ENCODE measurements at regions not wholly inside any gene's neighbourhood (a gene's known extent, or its start where the extent isn't known, plus 50 kb on each side); places are given as distances from the start of the nearest gene placed in this dataset.

GRCh38 chr11:15526859-15527450, 412.2 kb downstream of the INSC start:
- Mint-ChIP-seq H3K27me3 (peaks cover 0 to 13% (median 0%) of the 10 kb centered on the region in 5 donors), H3K9me3 (peaks cover 12 to 36% (median 21%) of the 10 kb centered on the region in 9 donors), H3K4me1 (no peaks in the 10 kb centered on the region), H3K27ac (no peak overlapping the region), H3K4me3 (no peak overlapping the region), H3K36me3 (peaks cover 0 to 10% (median 0%) of the 10 kb centered on the region in 3 donors)
- POLR2A ChIA-PET: no interaction called here
- ATAC-seq (no peak), DNase-seq (no peak)

- Mint-ChIP-seq H3K4me3 (no peak overlapping the region), H3K27ac (no peak overlapping the region), H3K4me1 (no peaks in the 10 kb centered on the region), H3K27me3 (peaks cover 0 to 4% (median 0%) of the 10 kb centered on the region in 5 donors), H3K9me3 (peaks cover 1 to 18% (median 10%) of the 10 kb centered on the region in 9 donors), H3K36me3 (no peaks in the 10 kb centered on the region)
- DNase-seq (no peak), ATAC-seq (no peak)
- POLR2A ChIA-PET: no interaction called here
Measured at GRCh38 chr11:15532432-15532831, 417.7 kb downstream of the INSC start.

- no peaks in the 10 kb centered on the region for H3K36me3 Mint-ChIP-seq
- H3K27ac Mint-ChIP-seq: no peak overlapping the region
- POLR2A ChIA-PET: no interaction called here
- DNase-seq: no peak
- H3K9me3 Mint-ChIP-seq: peaks cover 0 to 8% (median 4%) of the 10 kb centered on the region in 9 donors
- H3K27me3 Mint-ChIP-seq: peaks cover 0 to 4% (median 0%) of the 10 kb centered on the region in 5 donors
- no peak overlapping the region for H3K4me3 Mint-ChIP-seq
- ATAC-seq: no peak
- H3K4me1 Mint-ChIP-seq: no peaks in the 10 kb centered on the region
Measured at GRCh38 chr11:15534266-15534665, 419.5 kb downstream of the INSC start.

- Mint-ChIP-seq H3K36me3 (no peaks in the 10 kb centered on the region), H3K4me1 (no peaks in the 10 kb centered on the region), H3K27me3 (peaks cover 0 to 4% (median 0%) of the 10 kb centered on the region in 5 donors), H3K9me3 (peaks cover 0 to 8% (median 2%) of the 10 kb centered on the region in 9 donors), H3K4me3 (no peak overlapping the region), H3K27ac (no peak overlapping the region)
- no peak for DNase-seq
- POLR2A ChIA-PET: no interaction called here
- ATAC-seq: no peak
Measured at GRCh38 chr11:15535414-15535813, 420.7 kb downstream of the INSC start.

- H3K4me1 Mint-ChIP-seq: no peaks in the 10 kb centered on the region
- peaks cover 0 to 7% (median 0%) of the 10 kb centered on the region in 9 donors for H3K9me3 Mint-ChIP-seq
- ATAC-seq (no peak), DNase-seq (no peak)
- H3K4me3 Mint-ChIP-seq: no peak overlapping the region
- no peak overlapping the region for H3K27ac Mint-ChIP-seq
- peaks cover 0 to 4% (median 0%) of the 10 kb centered on the region in 5 donors for H3K27me3 Mint-ChIP-seq
- POLR2A ChIA-PET: no interaction called here
- H3K36me3 Mint-ChIP-seq: no peaks in the 10 kb centered on the region
Measured at GRCh38 chr11:15536438-15536837, 421.7 kb downstream of the INSC start.

GRCh38 chr11:15539645-15540044, 424.9 kb downstream of the INSC start:
- POLR2A ChIA-PET: no interaction called here
- ATAC-seq: no peak

GRCh38 chr11:15541079-15541478, 426.4 kb downstream of the INSC start:
- H3K4me1 Mint-ChIP-seq: no peaks in the 10 kb centered on the region
- DNase-seq: no peak
- H3K36me3 Mint-ChIP-seq: no peaks in the 10 kb centered on the region
- no peak overlapping the region for H3K27ac Mint-ChIP-seq
- H3K9me3 Mint-ChIP-seq: peaks cover 0 to 13% (median 2%) of the 10 kb centered on the region in 9 donors
- no peak for ATAC-seq
- POLR2A ChIA-PET: no interaction called here
- H3K4me3 Mint-ChIP-seq: no peak overlapping the region
- H3K27me3 Mint-ChIP-seq: peaks cover 0 to 4% (median 0%) of the 10 kb centered on the region in 5 donors

More at GRCh38 chr11:15539645-15540044, 424.9 kb downstream of the INSC start:
- Mint-ChIP-seq H3K27me3 (peaks cover 0 to 4% (median 0%) of the 10 kb centered on the region in 5 donors), H3K36me3 (no peaks in the 10 kb centered on the region), H3K9me3 (peaks cover 0 to 13% (median 2%) of the 10 kb centered on the region in 9 donors), H3K4me3 (no peak overlapping the region), H3K4me1 (no peaks in the 10 kb centered on the region), H3K27ac (no peak overlapping the region)
- DNase-seq: no peak

- no peaks in the 10 kb centered on the region for H3K36me3 Mint-ChIP-seq
- no peak overlapping the region for H3K27ac Mint-ChIP-seq
- no peak for ATAC-seq
- H3K4me3 Mint-ChIP-seq: no peak overlapping the region
- no peaks in the 10 kb centered on the region for H3K4me1 Mint-ChIP-seq
- H3K27me3 Mint-ChIP-seq: peaks cover 0 to 4% (median 0%) of the 10 kb centered on the region in 5 donors
- H3K9me3 Mint-ChIP-seq: peaks cover 0 to 13% (median 2%) of the 10 kb centered on the region in 9 donors
- POLR2A ChIA-PET: no interaction called here
- DNase-seq: no peak
Measured at GRCh38 chr11:15544353-15544752, 429.6 kb downstream of the INSC start.

GRCh38 chr11:15547685-15548084, 433.0 kb downstream of the INSC start:
- H3K27me3 Mint-ChIP-seq: peaks cover 0 to 6% (median 0%) of the 10 kb centered on the region in 5 donors
- H3K36me3 Mint-ChIP-seq: no peaks in the 10 kb centered on the region
- DNase-seq (no peak), ATAC-seq (no peak)
- H3K9me3 Mint-ChIP-seq: peaks cover 0 to 11% (median 2%) of the 10 kb centered on the region in 9 donors
- no peak overlapping the region for H3K27ac Mint-ChIP-seq
- H3K4me3 Mint-ChIP-seq: no peak overlapping the region
- POLR2A ChIA-PET: no interaction called here
- no peaks in the 10 kb centered on the region for H3K4me1 Mint-ChIP-seq

GRCh38 chr11:15551901-15552851, 437.5 kb downstream of the INSC start:
- POLR2A ChIA-PET: no interaction called here
- H3K27ac Mint-ChIP-seq: no peak overlapping the region

GRCh38 chr11:15555161-15555560, 440.4 kb downstream of the INSC start:
- no peaks in the 10 kb centered on the region for H3K4me1 Mint-ChIP-seq
- no peak overlapping the region for H3K27ac Mint-ChIP-seq
- no peak overlapping the region for H3K4me3 Mint-ChIP-seq
- no peak for ATAC-seq
- H3K9me3 Mint-ChIP-seq: peaks cover 0 to 11% (median 0%) of the 10 kb centered on the region in 9 donors
- no peak for DNase-seq
- no peaks in the 10 kb centered on the region for H3K36me3 Mint-ChIP-seq
- H3K27me3 Mint-ChIP-seq: peaks cover 0 to 17% (median 0%) of the 10 kb centered on the region in 5 donors
- POLR2A ChIA-PET: no interaction called here

More at GRCh38 chr11:15551901-15552851, 437.5 kb downstream of the INSC start:
- Mint-ChIP-seq H3K36me3 (no peaks in the 10 kb centered on the region), H3K27me3 (peaks cover 0 to 6% (median 0%) of the 10 kb centered on the region in 5 donors), H3K4me3 (no peak overlapping the region), H3K9me3 (no peaks in the 10 kb centered on the region), H3K4me1 (no peaks in the 10 kb centered on the region)
- DNase-seq (no peak), ATAC-seq (no peak)

GRCh38 chr11:15557457-15558230, 442.9 kb downstream of the INSC start:
- POLR2A ChIA-PET: no interaction called here
- Mint-ChIP-seq H3K36me3 (no peaks in the 10 kb centered on the region), H3K4me3 (no peak overlapping the region), H3K27ac (no peak overlapping the region), H3K27me3 (peaks cover 0 to 17% (median 0%) of the 10 kb centered on the region in 5 donors), H3K9me3 (peaks cover 0 to 11% (median 0%) of the 10 kb centered on the region in 9 donors), H3K4me1 (no peaks in the 10 kb centered on the region)
- ATAC-seq (no peak), DNase-seq (no peak)

Data from naive thymus-derived CD8-positive, alpha-beta T cell (primary cell).